GM18951 (cell line): ENCODE measurements at regions not wholly inside any gene's neighbourhood (a gene's known extent, or its start where the extent isn't known, plus 50 kb on each side); places are given as distances from the start of the nearest gene placed in this dataset.

Experiments used
- POLR2A ChIP-seq: IDR thresholded peaks from 4 replicates; pipeline ENCODE4 v1.6.1; 2011; ENCODE audit warnings: mild to moderate bottlenecking; ENCODE audit not compliant: insufficient read length, insufficient read depth; ENCODE audit errors: extremely low read depth
- in situ Hi-C: fragments of 300-500 bp; cut with MboI; formaldehyde crosslinking; loops from one replicate; pipeline ENCODE4 v1.12.0; 2022; ENCODE audit warnings: low sequenced_read_pairs, mixed read lengths, inconsistent platforms; ENCODE audit not compliant: unreplicated experiment

DNA sequence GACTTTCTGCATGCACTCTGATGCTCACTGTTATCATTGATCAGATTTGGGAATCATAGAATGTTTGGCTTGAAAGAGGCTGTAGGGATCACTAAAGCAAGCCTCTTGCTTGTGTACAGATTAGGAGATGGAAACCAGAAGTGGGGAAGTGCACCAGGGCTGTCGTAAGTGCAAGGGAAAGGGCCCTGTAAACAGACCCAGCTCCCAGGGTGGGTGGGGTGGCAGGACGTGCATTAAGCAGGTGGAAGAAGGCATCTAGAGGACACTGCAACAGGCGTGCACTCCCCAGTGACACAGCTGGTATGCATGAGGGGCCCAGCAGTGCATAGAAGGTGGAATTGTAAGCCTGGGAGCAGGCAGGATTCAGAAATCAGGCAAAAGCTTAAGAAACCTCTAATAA is 58.0 kb upstream of the SLC7A14 start:
- no peak for TF ChIP-seq POLR2A
- in situ Hi-C loops, result no loop called here

DNA sequence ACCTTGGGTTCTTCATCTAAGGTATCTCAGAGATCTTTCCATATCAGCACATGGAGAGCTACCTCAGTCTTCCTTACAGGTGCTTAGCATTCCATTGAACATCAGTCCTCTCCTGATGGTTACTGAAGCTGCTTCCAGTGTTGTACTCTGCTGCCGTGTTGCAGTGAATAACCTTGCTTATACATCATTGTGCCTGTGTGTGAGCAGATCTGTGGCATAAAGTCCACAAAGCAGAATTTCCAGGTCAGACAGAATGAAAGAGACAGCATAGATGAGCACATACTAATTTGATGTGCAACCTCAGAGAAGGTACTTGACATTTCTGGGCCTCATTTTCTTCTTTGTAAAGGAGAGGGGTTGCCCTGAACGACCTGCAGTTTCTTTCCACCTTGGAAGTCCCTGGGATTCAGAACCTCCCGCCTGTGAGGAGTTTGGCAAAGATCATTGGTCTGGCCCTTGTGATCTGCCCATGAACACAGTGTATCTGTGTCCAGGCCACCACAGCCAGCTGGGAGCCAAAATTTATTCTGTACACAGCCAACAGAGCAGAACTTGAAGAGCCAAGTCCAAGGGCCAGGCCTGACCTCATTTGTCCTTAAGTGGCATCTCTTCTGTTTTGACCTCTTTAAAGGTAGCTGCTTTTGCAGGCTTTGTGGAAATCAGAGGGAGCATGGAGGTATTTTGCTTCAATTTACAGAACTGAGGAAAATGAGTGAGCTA is 57.2 kb upstream of the SLC7A14 start:
- no peak for TF ChIP-seq POLR2A
- in situ Hi-C loops, result no loop called here

- in situ Hi-C loops, result no loop called here
- TF ChIP-seq POLR2A, result no peak
Observed at GRCh38 chr3:170641510-170642236, 55.8 kb upstream of the SLC7A14 start.

DNA sequence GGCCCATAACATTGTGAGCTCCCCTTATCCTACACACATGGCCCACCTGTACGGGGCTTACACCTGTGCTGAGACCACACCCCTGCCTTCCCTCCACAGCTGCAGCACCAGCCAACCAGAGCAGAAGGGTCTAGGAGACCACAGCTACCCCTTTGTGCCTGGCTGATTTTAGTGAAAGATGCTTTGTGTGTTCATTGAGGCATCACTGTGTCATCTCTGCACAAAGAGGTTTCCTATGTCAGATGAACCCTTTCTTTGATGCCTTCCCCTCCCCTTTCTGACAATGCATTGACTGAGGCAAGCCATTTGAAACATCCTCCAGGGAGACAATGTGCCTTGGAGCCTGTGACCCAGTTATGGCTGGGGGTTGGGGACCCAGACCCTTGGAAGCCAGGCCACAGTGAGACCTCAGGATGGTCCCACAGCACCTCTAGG is 54.9 kb upstream of the SLC7A14 start:
- in situ Hi-C loops, result no loop called here

GRCh38 chr3:170638988-170639387 is 53.1 kb upstream of the SLC7A14 start:
- in situ Hi-C loops, result no loop called here
- no peak for TF ChIP-seq POLR2A

More for the DNA sequence above, 54.9 kb upstream of the SLC7A14 start:
- TF ChIP-seq POLR2A, result no peak

GRCh38 chr3:170637306-170637705 is 51.4 kb upstream of the SLC7A14 start:
- in situ Hi-C loops, result no loop called here
- no peak for TF ChIP-seq POLR2A

DNA sequence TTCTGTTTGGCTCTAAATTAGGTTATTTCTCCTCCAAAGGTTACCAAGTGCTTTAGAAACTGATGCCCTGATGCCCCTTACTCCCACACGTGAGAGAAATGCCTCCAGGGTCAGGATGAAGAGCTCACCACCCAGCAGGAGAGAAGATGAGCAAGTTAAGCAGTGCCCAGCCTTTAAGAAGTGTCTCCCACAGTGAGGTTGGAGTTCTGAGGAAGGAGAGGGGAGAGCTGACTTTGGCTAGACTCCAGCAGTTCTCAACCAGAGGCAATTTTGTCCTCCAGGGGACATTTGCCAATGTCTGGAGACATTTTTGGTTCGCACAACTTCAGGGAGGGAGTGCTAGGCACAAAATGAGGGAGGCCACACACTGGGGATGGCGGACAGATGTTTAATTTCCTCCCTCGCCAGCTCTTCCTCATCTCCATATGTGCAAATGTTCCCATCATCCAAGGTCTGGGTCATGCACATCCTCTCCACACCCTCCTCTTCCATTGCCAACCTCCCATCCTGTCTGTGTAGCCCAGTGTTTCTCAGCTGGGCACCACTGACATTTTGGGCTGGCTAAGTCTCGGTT is 50.6 kb upstream of the SLC7A14 start:
- no peak for TF ChIP-seq POLR2A
- in situ Hi-C loops, result no loop called here
